ENCODE measurements at regions not wholly inside any gene's neighbourhood (a gene's known extent, or its start where the extent isn't known, plus 50 kb on each side); places are given as distances from the start of the nearest gene placed in this dataset.

GRCh38 chr1:208496467-208497371 lies 252.5 kb upstream of the PLXNA2 start:
- ChIA-PET POLR2A (no interaction called here), CTCF (no interaction called here)
- Histone ChIP-seq H3K27me3 (replicated peaks; ENCODE audit: control insufficient read depth, insufficient read depth, low read length) (no peaks in the 10 kb centered on the region), H3K4me1 (no peaks in the 10 kb centered on the region), H3K36me3 (ENCODE audit: control insufficient read depth, insufficient read depth, low read length) (no peaks in the 10 kb centered on the region), H3K9me3 (no peaks in the 10 kb centered on the region), H3K4me3 (ENCODE audit: low read depth, low read length) (no peak overlapping the region)
- no peak overlapping the region for H3K27ac Mint-ChIP-seq (ENCODE audit: unreplicated experiment)
- no TSS peak for BruUV-seq (replicated peaks)
- no peaks in the 10 kb centered on the region for H3K9me3 Mint-ChIP-seq (ENCODE audit: unreplicated experiment)
- H3K4me1 Mint-ChIP-seq (ENCODE audit: low read depth, unreplicated experiment), result no peaks in the 10 kb centered on the region
- intact Hi-C loops (cut with micrococcal nuclease; ENCODE audit: unreplicated experiment), result no loop called here
- TF ChIP-seq, protein P1, sequence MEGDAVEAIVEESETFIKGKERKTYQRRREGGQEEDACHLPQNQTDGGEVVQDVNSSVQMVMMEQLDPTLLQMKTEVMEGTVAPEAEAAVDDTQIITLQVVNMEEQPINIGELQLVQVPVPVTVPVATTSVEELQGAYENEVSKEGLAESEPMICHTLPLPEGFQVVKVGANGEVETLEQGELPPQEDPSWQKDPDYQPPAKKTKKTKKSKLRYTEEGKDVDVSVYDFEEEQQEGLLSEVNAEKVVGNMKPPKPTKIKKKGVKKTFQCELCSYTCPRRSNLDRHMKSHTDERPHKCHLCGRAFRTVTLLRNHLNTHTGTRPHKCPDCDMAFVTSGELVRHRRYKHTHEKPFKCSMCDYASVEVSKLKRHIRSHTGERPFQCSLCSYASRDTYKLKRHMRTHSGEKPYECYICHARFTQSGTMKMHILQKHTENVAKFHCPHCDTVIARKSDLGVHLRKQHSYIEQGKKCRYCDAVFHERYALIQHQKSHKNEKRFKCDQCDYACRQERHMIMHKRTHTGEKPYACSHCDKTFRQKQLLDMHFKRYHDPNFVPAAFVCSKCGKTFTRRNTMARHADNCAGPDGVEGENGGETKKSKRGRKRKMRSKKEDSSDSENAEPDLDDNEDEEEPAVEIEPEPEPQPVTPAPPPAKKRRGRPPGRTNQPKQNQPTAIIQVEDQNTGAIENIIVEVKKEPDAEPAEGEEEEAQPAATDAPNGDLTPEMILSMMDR (IDR thresholded peaks at IDR 0.05; ENCODE audit: insufficient read depth in 1 of 2, low read depth in 1 of 2, low read length in 1 of 2, severe bottlenecking in 1 of 2, unreplicated experiment in 1 of 2), result no peak
- peaks cover 28% of the 10 kb centered on the region for H3K27me3 Mint-ChIP-seq (ENCODE audit: insufficient read depth, unreplicated experiment)
- no peak for DNase-seq
- H3K4me3 Mint-ChIP-seq (ENCODE audit: unreplicated experiment), result no peak overlapping the region
- no peaks in the 10 kb centered on the region for H3K36me3 Mint-ChIP-seq (ENCODE audit: insufficient read depth, unreplicated experiment)

DNA sequence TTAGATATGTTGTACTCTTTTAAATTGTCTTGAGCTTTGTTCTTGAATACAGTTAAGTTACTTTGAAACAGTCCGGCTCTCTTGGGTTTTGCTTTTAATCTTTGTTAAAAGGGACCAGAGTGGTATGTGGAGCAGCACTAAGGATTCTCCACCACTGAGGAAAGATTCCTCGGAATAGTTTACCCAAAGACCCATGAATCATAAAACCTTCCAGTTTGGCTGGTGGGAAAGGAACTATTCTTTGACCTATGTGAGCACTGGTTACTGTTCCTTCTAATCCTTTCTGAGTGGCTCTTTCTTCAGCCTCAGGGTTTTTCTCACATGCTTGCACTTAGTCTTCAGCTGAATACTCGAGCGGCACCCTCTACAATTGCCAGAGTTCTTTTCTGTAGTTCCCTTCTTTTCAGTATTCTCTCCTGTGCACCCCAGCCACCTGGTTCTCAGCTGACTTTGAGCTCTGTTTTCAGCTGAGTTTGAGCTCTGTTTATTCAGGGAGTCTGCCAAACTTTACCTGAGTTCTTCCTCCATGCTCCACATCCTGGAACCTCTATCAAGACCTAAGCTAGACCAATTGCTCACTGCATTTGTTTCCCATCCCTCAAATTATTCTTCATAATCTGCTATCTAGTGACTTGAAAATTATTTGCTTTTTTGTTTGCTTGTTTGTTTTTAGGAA lies 253.8 kb upstream of the PLXNA2 start:
- H3K4me1 Mint-ChIP-seq (ENCODE audit: low read depth, unreplicated experiment), result no peaks in the 10 kb centered on the region
- no peak for DNase-seq
- intact Hi-C loops (cut with micrococcal nuclease; ENCODE audit: unreplicated experiment), result no loop called here
- no TSS peak for BruUV-seq (replicated peaks)
- no peak overlapping the region for H3K4me3 ChIP-seq (ENCODE audit: low read depth, low read length)
- H3K36me3 ChIP-seq (ENCODE audit: control insufficient read depth, insufficient read depth, low read length), result no peaks in the 10 kb centered on the region
- H3K36me3 Mint-ChIP-seq (ENCODE audit: insufficient read depth, unreplicated experiment), result no peaks in the 10 kb centered on the region
- ChIA-PET CTCF (no interaction called here), POLR2A (no interaction called here)
- H3K4me1 ChIP-seq, result no peaks in the 10 kb centered on the region
- no peak overlapping the region for H3K4me3 Mint-ChIP-seq (ENCODE audit: unreplicated experiment)
- H3K27me3 ChIP-seq (replicated peaks; ENCODE audit: control insufficient read depth, insufficient read depth, low read length), result no peaks in the 10 kb centered on the region
- H3K9me3 Mint-ChIP-seq (ENCODE audit: unreplicated experiment), result no peaks in the 10 kb centered on the region
- TF ChIP-seq, protein P1 (IDR thresholded peaks at IDR 0.05; ENCODE audit: insufficient read depth in 1 of 2, low read depth in 1 of 2, low read length in 1 of 2, severe bottlenecking in 1 of 2, unreplicated experiment in 1 of 2), result no peak
- no peaks in the 10 kb centered on the region for H3K9me3 ChIP-seq
- H3K27ac Mint-ChIP-seq (ENCODE audit: unreplicated experiment), result no peak overlapping the region
- peaks cover 30% of the 10 kb centered on the region for H3K27me3 Mint-ChIP-seq (ENCODE audit: insufficient read depth, unreplicated experiment)

DNA sequence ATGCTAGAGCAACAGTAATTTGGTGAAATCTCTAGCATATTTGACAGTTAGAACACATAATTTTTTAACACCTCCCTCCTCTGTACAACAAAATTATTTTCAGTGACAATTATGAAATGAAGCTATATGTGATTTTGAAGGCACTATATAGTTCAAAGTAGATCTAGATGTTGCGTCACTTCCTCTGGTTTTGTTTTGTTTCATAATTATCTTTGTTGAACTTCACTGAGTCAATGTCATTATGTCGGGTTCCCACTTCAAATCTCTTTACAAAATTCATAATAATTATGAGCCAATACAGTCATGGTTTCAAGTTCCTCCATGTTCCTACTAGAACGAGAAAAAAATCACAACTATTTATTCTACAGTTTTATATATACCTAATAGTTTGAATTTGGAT lies 254.8 kb upstream of the PLXNA2 start:
- DNase-seq, result no peak
- H3K36me3 ChIP-seq (ENCODE audit: control insufficient read depth, insufficient read depth, low read length), result no peaks in the 10 kb centered on the region
- no peaks in the 10 kb centered on the region for H3K27me3 ChIP-seq (replicated peaks; ENCODE audit: control insufficient read depth, insufficient read depth, low read length)
- intact Hi-C loops (cut with micrococcal nuclease; ENCODE audit: unreplicated experiment), result no loop called here
- no peak overlapping the region for H3K4me3 ChIP-seq (ENCODE audit: low read depth, low read length)
- H3K4me1 Mint-ChIP-seq (ENCODE audit: low read depth, unreplicated experiment), result no peaks in the 10 kb centered on the region
- no peaks in the 10 kb centered on the region for H3K9me3 Mint-ChIP-seq (ENCODE audit: unreplicated experiment)
- no peaks in the 10 kb centered on the region for H3K36me3 Mint-ChIP-seq (ENCODE audit: insufficient read depth, unreplicated experiment)
- TF ChIP-seq, protein P1 (IDR thresholded peaks at IDR 0.05; ENCODE audit: insufficient read depth in 1 of 2, low read depth in 1 of 2, low read length in 1 of 2, severe bottlenecking in 1 of 2, unreplicated experiment in 1 of 2), result no peak
- ChIA-PET POLR2A (no interaction called here), CTCF (no interaction called here)
- H3K4me1 ChIP-seq, result no peaks in the 10 kb centered on the region
- no peak overlapping the region for H3K27ac Mint-ChIP-seq (ENCODE audit: unreplicated experiment)
- no peaks in the 10 kb centered on the region for H3K9me3 ChIP-seq
- peaks cover 24% of the 10 kb centered on the region for H3K27me3 Mint-ChIP-seq (ENCODE audit: insufficient read depth, unreplicated experiment)
- BruUV-seq (replicated peaks), result no TSS peak
- no peak overlapping the region for H3K4me3 Mint-ChIP-seq (ENCODE audit: unreplicated experiment)

Measured in Caco-2 (cell line).